NCI-H748 (cell line): ENCODE measurements at regions not wholly inside any gene's neighbourhood (a gene's known extent, or its start where the extent isn't known, plus 50 kb on each side); places are given as distances from the start of the nearest gene placed in this dataset.
"Not testable (repeated sequence)": the region's sequence is repeated elsewhere in the genome, so short reads cannot be mapped to it uniquely, and the experiment has no call there.

ENCODE experiments used
- DNase-seq: peaks from one replicate; lab custom pipeline; 2025; ENCODE audit not compliant: unreplicated experiment; lab: John Stamatoyannopoulos, UW

- DNase-seq, result no peak
These were observed 369.4 kb upstream of the NDST3 start for GRCh38 chr4:117664706-117665444.

GRCh38 chr4:117676153-117676552, 358.1 kb upstream of the NDST3 start:
- no peak for DNase-seq

- DNase-seq, result no peak
These were observed 355.4 kb upstream of the NDST3 start for GRCh38 chr4:117678861-117679260.

GRCh38 chr4:117691572-117692351, 342.5 kb upstream of the NDST3 start:
- DNase-seq, result no peak

GRCh38 chr4:117692538-117692937, 341.7 kb upstream of the NDST3 start:
- peak; percentile 2 for DNase-seq

- DNase-seq, result no peak
These were observed 334.7 kb upstream of the NDST3 start for GRCh38 chr4:117699595-117699994.

- DNase-seq, result peak; percentile 25
These were observed 334.0 kb upstream of the NDST3 start for GRCh38 chr4:117700111-117700892.

- no peak for DNase-seq
These were observed 331.9 kb upstream of the NDST3 start for GRCh38 chr4:117702353-117702752.

- DNase-seq, result no peak
These were observed 329.6 kb upstream of the NDST3 start for GRCh38 chr4:117704721-117705120.

- DNase-seq, result no peak
These were observed 293.6 kb upstream of the NDST3 start for GRCh38 chr4:117740736-117741135.

- DNase-seq, result not testable (repeated sequence)
These were observed 288.9 kb upstream of the NDST3 start for GRCh38 chr4:117745379-117745778.

GRCh38 chr4:117755438-117755837, 278.8 kb upstream of the NDST3 start:
- DNase-seq, result no peak

GRCh38 chr4:117768610-117769009, 265.7 kb upstream of the NDST3 start:
- DNase-seq, result no peak

GRCh38 chr4:117770269-117771102, 263.8 kb upstream of the NDST3 start:
- no peak for DNase-seq

GRCh38 chr4:117771647-117772337, 262.5 kb upstream of the NDST3 start:
- DNase-seq, result peak; percentile 27

GRCh38 chr4:117773064-117773936, 261.0 kb upstream of the NDST3 start:
- no peak for DNase-seq

- DNase-seq, result no peak
These were observed 256.6 kb upstream of the NDST3 start for GRCh38 chr4:117777721-117778120.

GRCh38 chr4:117783716-117784115, 250.6 kb upstream of the NDST3 start:
- no peak for DNase-seq

- DNase-seq, result no peak
These were observed 250.0 kb upstream of the NDST3 start for GRCh38 chr4:117784266-117784665.
